ENCODE measurements at regions not wholly inside any gene's neighbourhood (a gene's known extent, or its start where the extent isn't known, plus 50 kb on each side); places are given as distances from the start of the nearest gene placed in this dataset.

DNA sequence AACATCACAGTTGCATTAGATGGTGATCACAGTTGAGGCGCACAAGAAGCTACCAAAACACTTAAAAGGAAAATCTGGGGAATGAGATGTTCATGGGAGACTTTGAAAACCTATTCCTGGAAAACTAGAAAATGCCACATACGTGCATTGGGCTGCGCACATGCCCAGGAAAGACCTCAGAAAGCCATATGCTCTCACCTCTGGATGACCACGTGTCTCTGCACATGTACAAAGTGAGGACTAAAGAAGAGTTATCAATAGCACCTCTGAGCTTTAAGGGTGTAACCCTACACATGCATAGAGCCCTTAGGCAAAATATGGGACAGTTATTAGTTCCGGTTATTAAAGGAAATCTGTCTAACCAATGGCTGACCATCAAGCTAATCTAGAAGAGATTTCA is 77.7 kb downstream of the CRPPA start:
- Histone ChIP-seq H2BK5ac (ENCODE audit: low read depth, low read length, poor library complexity, severe bottlenecking) (no peak overlapping the region), H3K79me1 (ENCODE audit: low read depth in 1 of 2, low read length in 2 of 2) (no peaks in the 10 kb centered on the region), H2BK120ac (ENCODE audit: low read depth, low read length) (no peak overlapping the region), H3K4me3 (ENCODE audit: insufficient read depth, low read depth, low read length) (no peak overlapping the region), H3K18ac (ENCODE audit: low read depth, low read length) (no peak overlapping the region), H3K27ac (ENCODE audit: insufficient read depth, low read length) (no peak overlapping the region), H2BK15ac (ENCODE audit: low read depth, low read length) (no peak overlapping the region), H4K20me1 (ENCODE audit: insufficient read depth, low read length) (no peaks in the 10 kb centered on the region), H3K56ac (ENCODE audit: extremely low read depth, insufficient read depth, low read length) (no peak overlapping the region), H4K8ac (ENCODE audit: low read depth in 2 of 2, low read length in 2 of 2) (no peak overlapping the region), H3K14ac (replicated peaks; ENCODE audit: low read depth, low read length) (no peak overlapping the region), H3K9me1 (ENCODE audit: insufficient read depth, low read length) (no peaks in the 10 kb centered on the region), H3K23ac (ENCODE audit: low read depth, low read length) (no peak overlapping the region), H2AK5ac (ENCODE audit: low read depth, low read length) (no peak overlapping the region), H2AFZ (replicated peaks; ENCODE audit: low read length, poor library complexity) (no peak overlapping the region), H4K5ac (ENCODE audit: low read depth, low read length) (no peak overlapping the region), H3K9ac (ENCODE audit: low read depth, low read length) (no peak overlapping the region), H2AK9ac (replicated peaks; ENCODE audit: low read depth, low read length, poor library complexity) (no peak overlapping the region), H3K36me3 (ENCODE audit: control insufficient read depth, insufficient read depth, low read length) (no peaks in the 10 kb centered on the region), H3K27me3 (ENCODE audit: control insufficient read depth, insufficient read depth, low read length) (no peaks in the 10 kb centered on the region), H2BK20ac (ENCODE audit: low read depth, low read length) (no peak overlapping the region), H3K4me1 (ENCODE audit: control insufficient read depth, insufficient read depth, low read length) (peaks cover 4% of the 10 kb centered on the region; the same call in 1 of the 2 replicates), H4K91ac (ENCODE audit: insufficient read depth, low read depth, low read length) (no peak overlapping the region), H3K4me2 (ENCODE audit: low read depth, low read length) (no peak overlapping the region), H3K4ac (ENCODE audit: low read depth, low read length) (no peak overlapping the region), H3K9me3 (ENCODE audit: control insufficient read depth, insufficient read depth, low read length) (no peaks in the 10 kb centered on the region)
- BruUV-seq (replicated peaks) = no TSS peak
- dilution Hi-C loops (cut with HindIII; ENCODE audit: low sequenced_read_pairs, unreplicated experiment) (no loop called here), in situ Hi-C loops (cut with MboI; ENCODE audit: low sequenced_read_pairs) (no loop called here), intact Hi-C loops (cut with micrococcal nuclease) (no loop called here)
- ATAC-seq (ENCODE audit: low read depth) (no peak), DNase-seq (no peak)
- ChIA-PET POLR2A (ENCODE audit: unreplicated experiment) (no interaction called here), CTCF (no interaction called here)
- TF ChIP-seq RAD21 (IDR thresholded peaks at IDR 0.05; ENCODE audit: low read length) = no peak
- TF ChIP-seq MAFK (IDR thresholded peaks at IDR 0.05; ENCODE audit: low read depth, low read length) = no peak
- no peak for TF ChIP-seq CHD1 (IDR thresholded peaks at IDR 0.05; ENCODE audit: low read depth, low read length)
- TF ChIP-seq CEBPB (IDR thresholded peaks at IDR 0.05; ENCODE audit: low read depth, low read length) = no peak
- no peak for TF ChIP-seq BHLHE40 (IDR thresholded peaks at IDR 0.05; ENCODE audit: low read depth, low read length)
- TF ChIP-seq FOS (IDR thresholded peaks at IDR 0.05; ENCODE audit: low read depth, low read length) = no peak
- TF ChIP-seq NFE2L2 (IDR thresholded peaks at IDR 0.05; ENCODE audit: low read depth, low read length) = no peak
- TF ChIP-seq POLR2A (IDR thresholded peaks at IDR 0.05; ENCODE audit: low read depth, low read length) = no peak
- WGBS, 2 experiments (ENCODE audit: extremely low coverage in 2 of 2, insufficient read length in 1 of 2) = no CpG with 5 or more reads among the region's 5 CpGs
